DOHH2 (cell line): ENCODE measurements at regions not wholly inside any gene's neighbourhood (a gene's known extent, or its start where the extent isn't known, plus 50 kb on each side); places are given as distances from the start of the nearest gene placed in this dataset.

Source experiments
- EZH2phosphoT487 ChIP-seq: fragments of 200-600 bp; sonication (generic); IDR thresholded peaks from 2 replicates; pipeline ENCODE4 v1.6.1; 2017; ENCODE audit warnings: borderline replicate concordance, mild to moderate bottlenecking, antibody characterized with exemption, low read length, moderate library complexity, mixed read lengths
- TF ChIP-seq, protein P1 (sequence below): fragments of 200-600 bp; sonication (generic); IDR thresholded peaks from one replicate; pipeline ENCODE4 v1.5.1; 2014; ENCODE audit warnings: antibody characterized with exemption, mild to moderate bottlenecking, low read depth, low read length; ENCODE audit not compliant: poor library complexity, severe bottlenecking

DNA sequence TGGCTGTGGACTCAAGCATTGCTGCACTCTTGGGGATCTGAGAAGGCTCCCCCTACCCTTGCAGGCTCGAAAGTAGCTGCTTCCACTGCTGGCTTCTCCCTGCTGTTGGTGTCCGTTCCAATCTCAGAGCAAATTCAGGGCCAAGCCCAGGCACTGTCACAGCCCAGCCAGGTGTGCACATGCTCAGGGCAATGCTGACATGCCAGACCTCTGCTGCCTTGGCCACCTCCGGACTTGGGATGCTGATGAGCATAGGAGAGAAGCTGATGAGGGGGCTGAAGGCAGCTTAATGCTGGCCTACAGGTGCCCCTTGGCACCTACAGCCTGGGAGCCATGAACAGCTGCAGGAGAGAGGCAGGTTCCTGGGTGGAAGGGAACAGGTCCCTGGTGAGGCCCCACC lies 273.7 kb upstream of the KCNJ16 start:
- TF ChIP-seq, protein P1, sequence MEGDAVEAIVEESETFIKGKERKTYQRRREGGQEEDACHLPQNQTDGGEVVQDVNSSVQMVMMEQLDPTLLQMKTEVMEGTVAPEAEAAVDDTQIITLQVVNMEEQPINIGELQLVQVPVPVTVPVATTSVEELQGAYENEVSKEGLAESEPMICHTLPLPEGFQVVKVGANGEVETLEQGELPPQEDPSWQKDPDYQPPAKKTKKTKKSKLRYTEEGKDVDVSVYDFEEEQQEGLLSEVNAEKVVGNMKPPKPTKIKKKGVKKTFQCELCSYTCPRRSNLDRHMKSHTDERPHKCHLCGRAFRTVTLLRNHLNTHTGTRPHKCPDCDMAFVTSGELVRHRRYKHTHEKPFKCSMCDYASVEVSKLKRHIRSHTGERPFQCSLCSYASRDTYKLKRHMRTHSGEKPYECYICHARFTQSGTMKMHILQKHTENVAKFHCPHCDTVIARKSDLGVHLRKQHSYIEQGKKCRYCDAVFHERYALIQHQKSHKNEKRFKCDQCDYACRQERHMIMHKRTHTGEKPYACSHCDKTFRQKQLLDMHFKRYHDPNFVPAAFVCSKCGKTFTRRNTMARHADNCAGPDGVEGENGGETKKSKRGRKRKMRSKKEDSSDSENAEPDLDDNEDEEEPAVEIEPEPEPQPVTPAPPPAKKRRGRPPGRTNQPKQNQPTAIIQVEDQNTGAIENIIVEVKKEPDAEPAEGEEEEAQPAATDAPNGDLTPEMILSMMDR: no peak
- TF ChIP-seq EZH2phosphoT487: no peak
